ENCODE measurements at regions not wholly inside any gene's neighbourhood (a gene's known extent, or its start where the extent isn't known, plus 50 kb on each side); places are given as distances from the start of the nearest gene placed in this dataset.

GRCh38 chr18:54717673-54718407 is 110.4 kb upstream of the RAB27B start:
- DNase-seq (ENCODE audit: low read depth) = no peak

- no peak for DNase-seq (ENCODE audit: low read depth)
Measured at GRCh38 chr18:54718408-54718773, 109.9 kb upstream of the RAB27B start.

- DNase-seq (ENCODE audit: low read depth) = no peak
Measured at GRCh38 chr18:54720620-54721019, 107.7 kb upstream of the RAB27B start.

- no peak for DNase-seq (ENCODE audit: low read depth)
Measured at GRCh38 chr18:54726143-54726542, 102.1 kb upstream of the RAB27B start.

GRCh38 chr18:54734059-54734458 is 94.2 kb upstream of the RAB27B start:
- DNase-seq (ENCODE audit: low read depth) = peak; percentile 94

GRCh38 chr18:54736981-54737380 is 91.3 kb upstream of the RAB27B start:
- no peak for DNase-seq (ENCODE audit: low read depth)

GRCh38 chr18:54737986-54738385 is 90.3 kb upstream of the RAB27B start:
- DNase-seq (ENCODE audit: low read depth) = no peak

GRCh38 chr18:54739476-54739875 is 88.8 kb upstream of the RAB27B start:
- DNase-seq (ENCODE audit: low read depth) = no peak

GRCh38 chr18:54740136-54740846 is 88.0 kb upstream of the RAB27B start:
- DNase-seq (ENCODE audit: low read depth) = no peak

- DNase-seq (ENCODE audit: low read depth) = no peak
Measured at GRCh38 chr18:54742120-54742519, 86.2 kb upstream of the RAB27B start.

GRCh38 chr18:54742659-54743604 is 85.3 kb upstream of the RAB27B start:
- DNase-seq (ENCODE audit: low read depth) = peak; percentile 100

- DNase-seq (ENCODE audit: low read depth) = no peak
Measured at GRCh38 chr18:54743605-54743995, 84.7 kb upstream of the RAB27B start.

GRCh38 chr18:54749291-54749690 is 79.0 kb upstream of the RAB27B start:
- no peak for DNase-seq (ENCODE audit: low read depth)

GRCh38 chr18:54750350-54750749 is 77.9 kb upstream of the RAB27B start:
- no peak for DNase-seq (ENCODE audit: low read depth)

GRCh38 chr18:54752185-54752584 is 76.1 kb upstream of the RAB27B start:
- DNase-seq (ENCODE audit: low read depth) = no peak

GRCh38 chr18:54755456-54755855 is 72.8 kb upstream of the RAB27B start:
- DNase-seq (ENCODE audit: low read depth) = no peak

- no peak for DNase-seq (ENCODE audit: low read depth)
Measured at GRCh38 chr18:54762386-54762785, 65.9 kb upstream of the RAB27B start.

- DNase-seq (ENCODE audit: low read depth) = no peak
Measured at GRCh38 chr18:54764786-54765185, 63.5 kb upstream of the RAB27B start.

- no peak for DNase-seq (ENCODE audit: low read depth)
Measured at GRCh38 chr18:54765636-54766375, 62.5 kb upstream of the RAB27B start.

- no peak for DNase-seq (ENCODE audit: low read depth)
Measured at GRCh38 chr18:54766634-54767033, 61.6 kb upstream of the RAB27B start.

GRCh38 chr18:54767098-54767497 is 61.2 kb upstream of the RAB27B start:
- DNase-seq (ENCODE audit: low read depth) = no peak

Measured in stromal cell of bone marrow (primary cell).